HL-60 (cell line): ENCODE measurements at regions not wholly inside any gene's neighbourhood (a gene's known extent, or its start where the extent isn't known, plus 50 kb on each side); places are given as distances from the start of the nearest gene placed in this dataset.

Experiments used
- DNase-seq, 2 experiments: peaks; one replicate each; pipeline ENCODE4 v3.0.0-alpha.2; 2010 to 2020; ENCODE audit warnings: low read depth in 1 of 2, low spot score in 1 of 2
- H3K27ac ChIP-seq: fragments of 250-450 bp; sonication (Bioruptor Pico); replicated peaks from 2 replicates; pipeline ENCODE4 v1.5.1; 2020; ENCODE audit warnings: mild to moderate bottlenecking, moderate library complexity
- H3K27me3 ChIP-seq: fragments of 250-450 bp; sonication (Bioruptor Pico); 2 replicates; pipeline ENCODE4 v1.5.1; 2021; ENCODE audit warnings: mild to moderate bottlenecking, moderate library complexity; ENCODE audit not compliant: insufficient read depth, poor library complexity, severe bottlenecking
- H3K4me3 ChIP-seq: replicated peaks from 2 replicates; pipeline ENCODE4 v1.5.1; 2011; ENCODE audit warnings: mild to moderate bottlenecking, control low read depth, low read length; ENCODE audit not compliant: insufficient read depth
- CTCF ChIP-seq: IDR thresholded peaks from one replicate; pipeline ENCODE4 v1.5.1; 2011; ENCODE audit warnings: low read length, control low read depth, inconsistent platforms; ENCODE audit not compliant: insufficient read depth
- GABPA ChIP-seq: IDR thresholded peaks from 2 replicates; pipeline ENCODE4 v1.6.1; 2012; ENCODE audit warnings: low read depth
- POLR2AphosphoS5 ChIP-seq: IDR thresholded peaks from 2 replicates; pipeline ENCODE4 v1.6.1; 2012; ENCODE audit warnings: low read depth
- REST ChIP-seq: IDR thresholded peaks from 2 replicates; pipeline ENCODE4 v1.6.1; 2012; ENCODE audit warnings: low read depth; ENCODE audit not compliant: insufficient replicate concordance
- SPI1 ChIP-seq: IDR thresholded peaks from 2 replicates; pipeline ENCODE4 v1.6.1; 2012; ENCODE audit warnings: low read depth, mild to moderate bottlenecking, borderline replicate concordance

- no peak overlapping the region for H3K27ac ChIP-seq
- H3K4me3 ChIP-seq = no peak overlapping the region
- DNase-seq = no peak
- no peak for TF ChIP-seq REST
- TF ChIP-seq SPI1 = no peak
- TF ChIP-seq CTCF = no peak
- TF ChIP-seq POLR2AphosphoS5 = no peak
- no peak for TF ChIP-seq GABPA
- H3K27me3 ChIP-seq = peaks cover 16% of the 10 kb centered on the region
Measured at GRCh38 chr7:55306331-55306730, 58.8 kb upstream of the LANCL2 start.

- H3K27ac ChIP-seq = no peak overlapping the region
- peak; percentile 1 to 19 for DNase-seq
- TF ChIP-seq CTCF (no peak), REST (peak; percentile 11)
Measured at GRCh38 chr7:55307123-55307916, 57.8 kb upstream of the LANCL2 start.

GRCh38 chr7:55308186-55308929, 56.8 kb upstream of the LANCL2 start:
- no peak for DNase-seq
- H3K27ac ChIP-seq = no peak overlapping the region

More at GRCh38 chr7:55307123-55307916, 57.8 kb upstream of the LANCL2 start:
- H3K27me3 ChIP-seq = peaks cover 10% of the 10 kb centered on the region
- no peak overlapping the region for H3K4me3 ChIP-seq

More at GRCh38 chr7:55308186-55308929, 56.8 kb upstream of the LANCL2 start:
- H3K27me3 ChIP-seq = peaks cover 10% of the 10 kb centered on the region
- TF ChIP-seq REST (no peak), GABPA (no peak), SPI1 (no peak), CTCF (no peak)
- H3K4me3 ChIP-seq = no peak overlapping the region
